WTC11 (cell line): ENCODE measurements at regions not wholly inside any gene's neighbourhood (a gene's known extent, or its start where the extent isn't known, plus 50 kb on each side); places are given as distances from the start of the nearest gene placed in this dataset.

Experiments
- CREB1 ChIP-seq: sonication (generic); formaldehyde crosslinking; IDR thresholded peaks from 2 replicates; pipeline ENCODE4 v1.8.0; 2023; ENCODE audit warnings: mild to moderate bottlenecking, missing genetic modification reagents
- CTCF ChIP-seq: fragments of 200-600 bp; IDR thresholded peaks from 2 replicates; pipeline ENCODE4 v1.8.0; 2022; ENCODE audit warnings: antibody characterized with exemption
- HMGXB4 ChIP-seq: sonication (generic); formaldehyde crosslinking; IDR thresholded peaks from 2 replicates; pipeline ENCODE4 v1.8.1; 2023; ENCODE audit warnings: mild to moderate bottlenecking, moderate library complexity, missing genetic modification reagents
- NFE2L1 ChIP-seq: sonication (generic); formaldehyde crosslinking; IDR thresholded peaks from 2 replicates; pipeline ENCODE4 v1.8.1; 2023; ENCODE audit warnings: missing genetic modification reagents
- NR2C2 ChIP-seq: sonication (generic); formaldehyde crosslinking; IDR thresholded peaks from 2 replicates; pipeline ENCODE4 v1.8.0; 2022; ENCODE audit warnings: mild to moderate bottlenecking, missing genetic modification reagents
- TCF7 ChIP-seq: sonication (generic); formaldehyde crosslinking; IDR thresholded peaks from 2 replicates; pipeline ENCODE4 v1.8.0; 2022; ENCODE audit warnings: mild to moderate bottlenecking, low read depth, missing genetic modification reagents, moderate library complexity
- TP53 ChIP-seq: sonication (generic); formaldehyde crosslinking; IDR thresholded peaks from 2 replicates; pipeline ENCODE4 v1.8.1; 2023; ENCODE audit warnings: mild to moderate bottlenecking, missing genetic modification reagents
- ZBTB21 ChIP-seq: sonication (generic); formaldehyde crosslinking; IDR thresholded peaks from 2 replicates; pipeline ENCODE4 v1.8.1; 2023; ENCODE audit warnings: mild to moderate bottlenecking, missing genetic modification reagents, borderline replicate concordance
- ZNF671 ChIP-seq: fragments of 250-450 bp; sonication (Bioruptor Pico); IDR thresholded peaks from 2 replicates; pipeline ENCODE4 v1.8.0; 2021; ENCODE audit warnings: mild to moderate bottlenecking
- TF ChIP-seq, protein P1 (sequence below): sonication (generic); formaldehyde crosslinking; IDR thresholded peaks from 2 replicates; pipeline ENCODE4 v1.8.0; 2022; ENCODE audit warnings: mild to moderate bottlenecking, missing genetic modification reagents

- TF ChIP-seq CTCF (no peak), ZBTB21 (CRISPR knock-in tag) (no peak), TP53 (CRISPR knock-in tag) (no peak), TCF7 (no peak), NR2C2 (no peak), NFE2L1 (CRISPR knock-in tag) (no peak), ZNF671 (no peak), HMGXB4 (no peak), CREB1 (no peak)
- TF ChIP-seq, protein P1, sequence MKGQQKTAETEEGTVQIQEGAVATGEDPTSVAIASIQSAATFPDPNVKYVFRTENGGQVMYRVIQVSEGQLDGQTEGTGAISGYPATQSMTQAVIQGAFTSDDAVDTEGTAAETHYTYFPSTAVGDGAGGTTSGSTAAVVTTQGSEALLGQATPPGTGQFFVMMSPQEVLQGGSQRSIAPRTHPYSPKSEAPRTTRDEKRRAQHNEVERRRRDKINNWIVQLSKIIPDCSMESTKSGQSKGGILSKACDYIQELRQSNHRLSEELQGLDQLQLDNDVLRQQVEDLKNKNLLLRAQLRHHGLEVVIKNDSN (CRISPR knock-in tag) = no peak
Observed at GRCh38 chr1:217343907-217344306, 287.0 kb downstream of the GPATCH2 start.
